Nephron (organoid): ENCODE measurements at regions not wholly inside any gene's neighbourhood (a gene's known extent, or its start where the extent isn't known, plus 50 kb on each side); places are given as distances from the start of the nearest gene placed in this dataset.

Experiments used
- H3K27ac Mint-ChIP-seq, 3 experiments: 2 replicates each; pipeline ENCODE4 v1.8.0; 2020; ENCODE audit warnings: mixed read lengths in 3 of 3, mild to moderate bottlenecking in 2 of 3, moderate library complexity in 1 of 3
- H3K27me3 Mint-ChIP-seq: 2 replicates; pipeline ENCODE4 v1.8.0; 2021; ENCODE audit warnings: low read depth, mild to moderate bottlenecking, moderate library complexity, mixed read lengths
- H3K36me3 Mint-ChIP-seq: 2 replicates; pipeline ENCODE4 v1.8.0; 2020; ENCODE audit warnings: low read depth, mixed read lengths
- H3K4me1 Mint-ChIP-seq: 2 replicates; pipeline ENCODE4 v1.8.0; 2020; ENCODE audit warnings: mixed read lengths
- H3K4me3 Mint-ChIP-seq, 3 experiments: 2 replicates each; pipeline ENCODE4 v1.8.0; 2020; ENCODE audit warnings: mild to moderate bottlenecking in 3 of 3, mixed read lengths in 3 of 3, moderate library complexity in 2 of 3
- H3K9me3 Mint-ChIP-seq: 2 replicates; pipeline ENCODE4 v1.8.0; 2020; ENCODE audit warnings: mixed read lengths
- TF ChIP-seq, protein P1 (sequence below), 3 experiments: fragments of 200-600 bp; sonication (generic); IDR thresholded peaks; one replicate each; pipeline ENCODE4 v1.5.0; 2021; ENCODE audit warnings: antibody characterized with exemption in 3 of 3; ENCODE audit not compliant: unreplicated experiment in 3 of 3

DNA sequence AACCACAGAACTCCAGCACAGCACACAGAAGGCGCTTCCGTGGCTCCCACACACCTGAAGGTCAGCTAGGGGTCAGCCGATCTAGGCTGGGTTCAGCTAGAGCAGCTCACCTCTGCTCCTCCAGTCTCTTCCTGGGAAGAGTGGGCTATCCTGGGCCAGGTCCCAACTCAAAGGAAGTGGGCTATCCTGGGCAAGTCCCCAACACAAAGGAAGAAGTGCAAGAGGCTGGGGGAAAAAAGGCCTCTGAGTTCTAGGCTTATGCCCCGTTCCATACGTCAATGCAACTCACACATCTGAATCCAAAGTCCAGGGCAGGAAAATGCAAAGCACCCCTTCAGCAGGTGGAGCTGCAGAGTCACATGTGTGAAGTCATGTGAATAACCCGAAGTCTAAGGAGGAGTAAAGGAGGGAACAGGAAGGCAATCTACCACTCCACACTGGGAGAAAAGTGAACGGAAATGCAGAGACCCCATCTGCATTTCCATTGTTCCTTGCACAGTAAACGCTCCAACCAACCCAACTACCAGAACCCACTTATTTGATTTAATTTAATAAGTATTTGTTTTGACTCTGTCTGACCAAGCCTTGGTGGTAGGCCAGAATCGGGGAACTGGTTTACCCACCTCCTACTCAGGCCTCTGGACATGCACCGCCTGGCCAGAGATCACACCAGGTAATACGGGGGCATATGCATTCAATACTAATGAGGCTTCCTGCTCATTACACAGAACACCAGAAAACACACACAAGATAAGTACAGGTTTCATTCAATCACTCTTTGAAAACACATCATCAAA lies 95.5 kb upstream of the RNF32 start:
- no peak overlapping the region for H3K4me3 Mint-ChIP-seq
- H3K4me1 Mint-ChIP-seq, result no peaks in the 10 kb centered on the region
- TF ChIP-seq, protein P1, sequence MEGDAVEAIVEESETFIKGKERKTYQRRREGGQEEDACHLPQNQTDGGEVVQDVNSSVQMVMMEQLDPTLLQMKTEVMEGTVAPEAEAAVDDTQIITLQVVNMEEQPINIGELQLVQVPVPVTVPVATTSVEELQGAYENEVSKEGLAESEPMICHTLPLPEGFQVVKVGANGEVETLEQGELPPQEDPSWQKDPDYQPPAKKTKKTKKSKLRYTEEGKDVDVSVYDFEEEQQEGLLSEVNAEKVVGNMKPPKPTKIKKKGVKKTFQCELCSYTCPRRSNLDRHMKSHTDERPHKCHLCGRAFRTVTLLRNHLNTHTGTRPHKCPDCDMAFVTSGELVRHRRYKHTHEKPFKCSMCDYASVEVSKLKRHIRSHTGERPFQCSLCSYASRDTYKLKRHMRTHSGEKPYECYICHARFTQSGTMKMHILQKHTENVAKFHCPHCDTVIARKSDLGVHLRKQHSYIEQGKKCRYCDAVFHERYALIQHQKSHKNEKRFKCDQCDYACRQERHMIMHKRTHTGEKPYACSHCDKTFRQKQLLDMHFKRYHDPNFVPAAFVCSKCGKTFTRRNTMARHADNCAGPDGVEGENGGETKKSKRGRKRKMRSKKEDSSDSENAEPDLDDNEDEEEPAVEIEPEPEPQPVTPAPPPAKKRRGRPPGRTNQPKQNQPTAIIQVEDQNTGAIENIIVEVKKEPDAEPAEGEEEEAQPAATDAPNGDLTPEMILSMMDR (IDR thresholded peaks at IDR 0.05; ENCODE audit: unreplicated experiment in 3 of 3), result no peak
- H3K27ac Mint-ChIP-seq, result no peak overlapping the region
- no peaks in the 10 kb centered on the region for H3K36me3 Mint-ChIP-seq
- H3K9me3 Mint-ChIP-seq, result peaks cover 5% of the 10 kb centered on the region
- H3K27me3 Mint-ChIP-seq, result peaks cover 11% of the 10 kb centered on the region

DNA sequence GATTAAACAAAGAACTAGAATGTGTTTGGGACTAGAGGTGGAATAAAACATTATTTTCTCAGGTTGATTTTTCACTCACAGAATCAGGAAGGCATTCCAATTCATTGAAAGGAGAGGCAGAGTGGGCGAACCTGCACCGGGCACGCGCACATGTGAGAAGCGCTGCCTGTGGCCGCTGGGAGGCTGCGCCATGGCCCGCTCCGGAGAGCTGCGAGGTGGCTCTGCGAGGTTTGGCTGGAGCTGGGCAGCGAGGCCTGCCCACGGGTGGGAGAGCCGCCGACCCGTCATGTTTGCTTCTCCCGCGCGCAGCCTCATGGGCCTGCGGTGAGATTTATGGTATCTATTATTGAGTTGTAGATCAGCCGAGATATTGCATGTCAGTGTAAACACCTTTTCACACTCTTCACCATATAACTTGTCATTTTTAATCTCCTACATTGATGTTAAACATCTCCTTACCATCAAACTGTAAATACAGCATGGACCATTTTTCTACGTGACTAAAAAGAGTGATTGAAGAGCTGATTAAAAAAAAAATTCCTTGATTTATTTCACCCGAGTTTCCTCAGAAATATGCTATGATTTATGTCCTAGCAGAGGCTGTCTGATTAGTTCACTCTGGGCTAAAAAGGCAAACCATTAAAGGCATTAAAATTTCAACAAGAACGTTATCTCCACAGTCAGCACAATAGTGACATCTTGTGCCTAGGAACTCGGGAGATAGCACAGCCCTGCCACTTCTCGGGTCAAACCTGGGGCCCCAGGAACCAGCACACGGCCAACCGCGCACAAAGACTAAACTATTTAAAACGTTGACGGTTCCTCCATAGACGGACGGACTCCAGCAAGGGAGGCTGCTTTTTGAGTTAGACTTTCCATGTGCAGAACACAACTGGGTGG lies 96.6 kb upstream of the RNF32 start:
- H3K27ac Mint-ChIP-seq, result no peak overlapping the region
- TF ChIP-seq, protein P1 (IDR thresholded peaks at IDR 0.05; ENCODE audit: unreplicated experiment in 3 of 3), result no peak
- H3K4me1 Mint-ChIP-seq, result no peaks in the 10 kb centered on the region
- H3K36me3 Mint-ChIP-seq, result no peaks in the 10 kb centered on the region
- peaks cover 6% of the 10 kb centered on the region for H3K27me3 Mint-ChIP-seq
- H3K4me3 Mint-ChIP-seq, result no peak overlapping the region
- peaks cover 4% of the 10 kb centered on the region for H3K9me3 Mint-ChIP-seq

DNA sequence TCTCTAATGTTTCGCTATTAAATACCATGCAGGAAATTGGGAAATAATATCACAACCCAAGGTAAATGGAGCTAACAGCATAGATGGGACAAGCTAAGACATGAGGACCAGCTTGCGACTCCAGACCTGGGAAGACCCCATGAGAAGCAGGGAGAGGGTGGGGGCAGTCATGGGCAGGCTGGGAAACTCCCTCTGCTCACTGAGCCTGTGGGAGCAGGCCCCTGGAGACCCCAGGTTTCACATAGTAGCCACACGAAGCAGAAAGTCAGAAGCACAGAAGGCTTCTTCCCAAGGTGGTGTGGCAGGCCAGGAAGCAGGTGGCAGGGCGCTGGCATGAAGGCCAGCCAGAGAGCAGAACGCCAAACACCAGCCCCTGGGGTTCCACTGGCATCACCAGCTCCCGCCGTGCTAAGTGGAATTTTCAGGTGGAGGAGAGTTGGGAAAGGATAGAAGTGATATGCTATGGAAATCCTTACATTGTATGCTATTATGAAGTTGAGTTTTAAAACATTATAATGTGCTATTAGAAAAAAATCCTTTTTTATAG lies 99.9 kb upstream of the RNF32 start:
- Mint-ChIP-seq H3K36me3 (no peaks in the 10 kb centered on the region), H3K27ac (no peak overlapping the region), H3K4me1 (no peaks in the 10 kb centered on the region), H3K9me3 (no peaks in the 10 kb centered on the region), H3K27me3 (peaks cover 6% of the 10 kb centered on the region), H3K4me3 (no peak overlapping the region)
- TF ChIP-seq, protein P1 (IDR thresholded peaks at IDR 0.05; ENCODE audit: unreplicated experiment in 3 of 3), result no peak

DNA sequence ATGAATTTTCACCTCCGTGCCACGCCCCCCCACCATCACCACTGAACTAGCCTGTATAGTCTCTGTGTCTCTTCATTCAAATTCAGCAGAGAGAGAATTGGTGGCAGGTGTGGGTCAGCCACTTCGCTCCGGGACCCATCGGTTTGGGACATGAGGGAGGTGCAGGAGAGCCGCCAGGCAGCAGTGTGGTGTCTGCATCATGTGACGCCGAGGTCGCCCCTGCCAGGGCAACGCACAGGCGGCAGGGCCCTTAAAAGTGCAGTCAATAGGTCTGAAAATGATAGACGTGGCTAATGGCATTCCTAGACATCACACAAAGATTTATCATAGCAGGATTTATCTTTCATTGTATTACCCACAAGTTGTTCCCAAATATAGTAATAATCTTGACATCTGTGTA lies 100.6 kb upstream of the RNF32 start:
- Mint-ChIP-seq H3K36me3 (no peaks in the 10 kb centered on the region), H3K27ac (no peak overlapping the region), H3K27me3 (peaks cover 6% of the 10 kb centered on the region), H3K4me1 (no peaks in the 10 kb centered on the region), H3K4me3 (no peak overlapping the region), H3K9me3 (no peaks in the 10 kb centered on the region)
- TF ChIP-seq, protein P1 (IDR thresholded peaks at IDR 0.05; ENCODE audit: unreplicated experiment in 3 of 3), result no peak

DNA sequence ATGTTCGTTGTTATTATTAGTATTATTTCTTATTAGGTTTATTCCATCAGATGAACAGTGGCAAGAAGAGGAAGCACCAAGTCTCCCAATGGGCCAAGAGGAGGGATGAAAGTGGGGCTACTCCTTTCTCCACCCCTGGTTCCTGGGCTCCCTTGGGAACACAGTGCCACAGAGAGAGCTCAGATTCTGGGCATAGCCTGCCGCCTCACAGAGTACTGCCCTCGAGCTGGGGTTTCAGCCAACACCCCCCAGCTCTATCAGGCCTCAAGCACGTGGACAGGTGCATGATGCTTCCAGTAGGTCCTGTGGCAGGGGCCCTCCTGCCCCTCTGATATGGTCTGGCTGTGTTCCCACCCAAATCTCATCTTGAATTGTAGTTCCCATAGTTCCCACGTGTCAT lies 103.6 kb upstream of the RNF32 start:
- Mint-ChIP-seq H3K4me3 (no peak overlapping the region), H3K27me3 (peaks cover 3% of the 10 kb centered on the region), H3K4me1 (peaks cover 10% of the 10 kb centered on the region), H3K9me3 (no peaks in the 10 kb centered on the region), H3K27ac (no peak overlapping the region), H3K36me3 (no peaks in the 10 kb centered on the region)
- TF ChIP-seq, protein P1 (IDR thresholded peaks at IDR 0.05; ENCODE audit: unreplicated experiment in 3 of 3), result no peak
